HG03442 (cell line): ENCODE measurements at regions not wholly inside any gene's neighbourhood (a gene's known extent, or its start where the extent isn't known, plus 50 kb on each side); places are given as distances from the start of the nearest gene placed in this dataset.

Experiments
- ATAC-seq: cut with Tn5 transposase; IDR thresholded peaks from one replicate; pipeline ENCODE4 v1.9.1; 2021; ENCODE audit warnings: mild to moderate bottlenecking, moderate library complexity; ENCODE audit not compliant: unreplicated experiment

DNA sequence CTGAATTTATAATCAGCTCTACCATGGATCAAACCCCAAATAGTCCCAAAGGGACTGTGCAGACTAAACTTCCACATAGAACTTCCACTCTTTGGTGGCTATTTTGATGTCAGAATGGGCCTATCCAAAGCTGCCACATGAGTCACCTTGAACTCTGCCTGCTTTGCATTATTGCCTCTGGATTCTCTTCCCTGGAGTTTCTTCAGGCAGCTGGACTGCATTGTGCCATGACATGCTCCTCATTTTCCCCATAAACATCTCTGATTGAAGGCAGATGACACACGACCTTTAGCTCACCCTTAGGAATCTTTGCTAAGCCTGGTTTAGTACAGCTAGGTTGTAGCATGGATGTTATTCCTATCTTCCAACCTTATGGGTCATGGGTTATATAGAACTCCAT lies 251.7 kb downstream of the FZD1 start:
- no peak for ATAC-seq

DNA sequence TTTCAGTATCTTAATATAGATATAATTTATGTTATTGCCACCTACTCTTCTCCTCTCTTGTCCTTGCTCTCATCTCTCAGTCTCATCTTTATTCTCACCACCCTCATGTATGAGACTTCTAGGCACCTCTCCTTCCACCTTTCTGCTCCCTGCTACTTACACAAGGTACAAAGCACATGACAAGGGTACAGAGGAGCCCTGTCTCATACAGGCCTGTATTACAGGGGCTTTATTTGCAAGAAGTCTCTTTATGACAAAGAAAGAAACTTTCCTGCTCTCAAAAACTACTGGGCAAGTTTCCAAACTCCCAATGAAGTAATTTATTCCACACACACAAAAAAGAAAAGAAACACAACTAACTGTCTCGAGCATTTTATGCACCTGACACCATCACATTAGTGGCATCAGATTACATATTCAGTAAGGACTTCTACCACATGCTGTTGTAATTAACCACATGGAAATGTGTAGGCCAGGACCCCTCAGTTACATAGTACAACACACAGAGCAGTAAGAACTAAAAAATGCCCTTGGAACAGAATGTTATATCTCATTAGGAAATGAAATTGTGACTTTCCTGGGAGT lies 253.1 kb downstream of the FZD1 start:
- no peak for ATAC-seq

DNA sequence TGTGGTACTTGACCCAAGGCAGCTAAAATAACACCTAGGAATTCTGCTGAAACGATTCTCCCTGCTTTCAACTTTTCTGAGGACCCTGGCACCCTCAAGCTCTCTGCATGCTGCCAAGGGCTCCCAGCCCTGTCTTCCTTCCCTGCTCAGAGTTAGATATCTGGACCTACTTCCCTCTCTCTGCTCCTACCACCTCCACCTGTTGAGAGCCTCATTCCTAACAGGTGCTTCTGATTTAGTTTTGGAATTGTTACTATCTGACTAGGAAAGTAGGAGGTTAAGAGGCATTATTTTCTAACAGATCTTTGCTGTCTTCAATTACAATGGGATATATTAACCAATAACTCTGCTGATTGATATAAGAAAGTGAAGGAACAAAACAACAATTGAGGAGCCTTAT lies 253.8 kb downstream of the FZD1 start:
- no peak for ATAC-seq

DNA sequence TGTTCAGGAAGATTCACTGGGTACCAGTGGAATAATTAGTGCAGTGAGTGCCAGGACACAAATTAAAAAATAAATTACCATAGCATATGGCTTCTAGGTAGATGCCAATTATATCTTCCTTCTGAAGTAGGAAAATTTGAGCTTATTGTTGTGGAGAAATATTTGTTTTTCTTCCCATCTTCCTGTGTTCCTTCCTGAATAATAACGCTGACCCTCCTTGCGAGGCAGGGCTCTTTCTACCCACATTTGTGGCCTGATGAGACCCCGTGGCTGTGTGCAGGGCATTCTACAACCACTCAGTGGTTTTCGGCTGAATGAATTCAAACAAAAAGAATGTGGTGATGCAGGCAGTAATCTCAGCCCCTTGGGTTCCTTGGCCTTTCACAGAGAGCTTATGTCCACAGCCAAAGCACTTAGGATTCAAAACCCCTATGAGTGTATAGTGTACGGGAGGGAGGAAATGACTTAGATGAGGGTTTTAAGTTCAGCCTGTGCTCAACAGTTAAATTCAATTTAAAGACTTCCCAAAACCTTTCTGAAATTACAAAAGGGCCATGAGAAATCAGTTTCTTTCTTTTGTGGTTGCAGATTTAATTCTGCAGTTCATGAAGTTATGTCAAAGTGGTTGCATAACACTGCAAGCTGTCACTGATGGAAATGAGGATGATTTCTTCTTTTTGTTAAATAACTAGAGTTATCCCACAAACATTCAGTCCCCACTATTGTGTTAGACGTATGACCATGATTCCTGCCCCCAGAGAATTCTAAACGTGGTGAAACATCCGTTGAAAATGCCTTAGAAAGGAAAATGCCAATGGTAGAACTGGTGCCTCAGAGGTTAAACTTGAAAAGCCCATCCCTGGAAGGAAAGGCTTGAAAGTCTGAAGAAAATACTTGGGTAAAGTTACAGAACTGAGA lies 255.3 kb downstream of the FZD1 start:
- ATAC-seq: no peak

DNA sequence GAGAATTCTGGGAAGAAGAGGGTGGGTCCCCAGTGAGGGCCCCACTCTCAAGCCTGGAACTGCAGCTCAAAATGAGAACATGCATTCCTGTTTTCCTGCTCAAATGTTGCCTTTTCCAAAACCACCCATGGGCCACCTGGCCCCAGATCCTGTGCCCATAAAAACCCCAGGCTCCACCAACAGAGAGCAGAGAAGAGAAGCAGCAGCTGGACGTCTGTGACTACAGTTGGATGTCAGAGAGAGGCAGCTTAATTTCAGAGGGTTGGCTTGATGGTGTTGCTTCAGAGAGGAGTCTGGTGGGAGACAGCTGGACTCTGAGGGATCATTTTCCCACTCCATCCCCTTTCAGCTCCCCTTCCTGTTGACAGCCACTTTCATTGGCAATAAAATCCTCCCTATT lies 256.4 kb downstream of the FZD1 start:
- no peak for ATAC-seq

DNA sequence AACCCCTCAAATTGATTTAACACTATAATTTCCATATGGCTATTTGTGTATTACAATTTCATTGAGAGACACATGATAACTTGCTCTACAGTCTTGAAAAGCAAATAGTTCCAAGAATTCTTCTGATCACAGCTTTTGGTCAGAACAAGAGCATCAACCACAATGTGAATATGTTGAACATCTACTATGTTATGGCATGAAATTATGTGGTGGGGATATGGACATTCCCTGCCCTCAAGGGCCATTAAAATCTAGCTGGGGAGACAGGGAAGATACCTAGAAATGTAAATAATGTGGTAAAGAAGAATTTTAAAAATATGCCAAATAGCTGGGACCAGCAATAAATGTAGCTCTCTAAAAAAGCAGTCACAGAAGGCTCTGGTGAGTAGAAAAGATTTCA lies 262.2 kb downstream of the FZD1 start:
- no peak for ATAC-seq

DNA sequence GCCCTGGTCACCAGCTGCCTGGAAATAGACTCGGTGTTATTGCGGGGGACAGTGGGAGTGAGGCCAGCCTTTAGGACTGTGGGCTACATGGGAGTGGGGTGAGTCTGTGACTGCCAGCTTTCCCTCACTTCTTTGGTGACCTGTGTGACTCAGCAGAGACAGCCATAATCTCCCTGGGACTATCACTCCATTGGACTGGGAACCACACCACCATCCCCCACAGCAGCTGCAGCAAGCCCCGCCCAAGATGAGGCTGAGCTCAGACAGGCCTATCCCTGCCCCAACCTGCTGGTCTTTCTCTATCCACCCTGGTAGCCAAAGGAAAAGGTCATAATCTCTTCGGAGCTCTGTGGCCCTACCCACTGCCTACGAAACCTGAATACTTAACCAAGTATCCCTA lies 263.2 kb downstream of the FZD1 start:
- ATAC-seq: no peak

DNA sequence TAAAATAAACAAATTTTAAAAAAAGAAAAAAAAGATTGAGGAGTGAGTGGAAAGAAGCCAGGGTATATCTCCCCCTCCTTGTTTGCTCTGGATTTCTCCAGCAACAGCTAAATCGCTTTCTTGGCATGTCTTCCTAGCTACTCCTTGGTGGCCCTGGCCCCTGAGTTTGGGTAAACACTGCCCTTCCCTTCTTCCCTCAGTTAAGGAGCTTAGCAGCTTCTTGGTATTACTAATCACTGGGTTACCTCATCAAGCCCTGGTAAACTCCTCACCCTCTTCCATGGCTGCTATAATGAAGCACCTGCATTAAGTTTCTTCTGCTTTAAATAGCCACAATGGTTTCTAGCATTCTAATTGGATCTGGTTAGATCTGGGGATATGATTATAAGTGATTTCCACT lies 269.8 kb downstream of the FZD1 start:
- ATAC-seq: no peak

DNA sequence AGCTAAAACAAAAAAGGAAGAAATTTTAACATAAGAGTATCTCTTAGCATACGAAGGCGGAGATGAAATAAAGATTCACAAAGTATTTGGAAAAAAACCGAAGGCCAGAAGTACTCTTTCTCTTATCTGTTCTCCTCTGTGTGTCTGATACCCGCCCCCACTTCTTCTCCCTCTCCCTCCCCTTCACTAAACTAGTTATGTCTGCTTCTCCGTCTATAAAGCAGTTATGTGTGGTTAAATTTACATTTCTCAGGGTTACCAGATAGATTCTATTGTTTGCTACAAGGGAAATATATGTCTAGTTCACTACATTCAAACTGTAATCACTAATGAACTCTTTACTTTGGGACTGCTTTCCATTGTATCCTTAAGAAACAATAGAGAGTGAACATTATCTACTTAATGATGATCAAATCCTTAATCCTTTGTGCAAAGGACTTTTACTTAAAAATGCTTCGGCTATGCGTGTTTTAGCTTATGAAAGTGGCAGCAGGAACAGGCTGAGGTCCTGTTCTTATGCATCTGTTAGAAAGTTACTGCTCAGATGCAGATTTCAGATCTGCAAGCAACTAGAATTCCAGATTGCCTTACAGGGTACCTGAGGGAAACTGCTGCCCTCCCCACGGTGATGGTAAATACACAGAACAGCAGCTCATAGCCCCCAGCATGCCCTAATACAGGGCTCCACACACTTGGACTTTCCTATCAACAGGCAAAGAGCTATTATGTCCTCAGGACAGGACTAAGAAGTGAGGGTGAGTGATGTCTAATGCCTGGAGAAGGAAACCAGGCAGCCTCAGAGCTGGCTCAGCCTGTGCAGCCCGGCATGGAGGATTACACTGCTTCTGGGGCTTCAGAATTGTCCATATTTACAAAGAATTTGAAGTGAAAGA lies 273.3 kb downstream of the FZD1 start:
- ATAC-seq: no peak

DNA sequence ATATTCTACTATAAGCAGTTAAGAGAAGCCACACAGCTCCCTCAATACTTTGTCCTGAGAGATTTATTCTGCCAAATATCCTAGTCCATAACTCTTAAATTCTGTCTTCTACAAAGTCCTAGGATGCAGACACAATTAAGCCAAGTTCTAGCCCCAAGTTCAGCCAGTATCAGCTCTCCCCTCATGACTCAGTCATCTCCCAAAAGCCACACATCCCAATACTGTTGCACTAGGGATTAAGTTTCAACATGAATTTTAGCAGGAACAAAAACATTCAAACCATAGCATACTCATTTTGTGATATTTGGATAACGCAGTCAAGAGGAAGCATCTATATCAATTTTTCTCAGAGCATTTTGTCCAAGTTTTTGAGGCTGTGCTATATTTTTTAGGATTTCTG lies 277.4 kb downstream of the FZD1 start:
- no peak for ATAC-seq

DNA sequence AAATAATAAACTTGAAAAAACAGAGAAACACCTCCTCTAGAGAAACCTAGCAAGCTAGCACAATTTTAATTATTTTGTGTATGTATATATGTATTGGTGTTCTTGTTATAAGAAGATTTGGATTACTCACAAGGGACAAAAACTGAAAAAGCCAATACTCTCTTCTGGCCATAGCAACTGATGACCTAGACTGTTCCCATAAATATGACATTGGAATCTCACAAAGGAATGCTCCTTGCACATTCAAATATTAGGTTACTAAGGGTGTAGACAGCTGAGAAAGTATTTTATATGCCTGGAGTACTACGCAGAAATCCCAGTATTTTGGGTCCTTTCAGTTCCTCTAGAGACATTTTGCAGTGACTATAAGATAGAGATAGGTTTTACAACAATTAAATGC lies 279.4 kb downstream of the FZD1 start:
- no peak for ATAC-seq

DNA sequence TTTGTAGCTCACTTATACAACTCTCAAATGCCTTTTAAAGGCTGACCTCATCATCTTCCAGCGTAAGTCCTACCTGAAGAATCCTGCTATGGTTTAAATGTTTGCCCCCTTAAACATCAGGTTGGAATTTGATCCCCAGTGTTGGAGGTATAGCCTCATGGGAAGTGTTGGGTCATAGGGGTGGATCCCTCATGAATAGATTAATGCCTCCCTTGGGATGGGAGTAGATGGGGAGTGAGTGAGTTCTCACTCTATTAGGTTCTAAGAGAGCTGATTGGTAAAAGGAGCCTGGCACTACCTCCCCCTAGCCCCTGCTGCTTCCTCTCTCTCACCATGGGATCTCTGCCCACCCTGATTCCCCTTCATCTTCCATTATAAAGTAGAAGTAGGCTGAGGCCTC lies 285.6 kb downstream of the FZD1 start:
- no peak for ATAC-seq

DNA sequence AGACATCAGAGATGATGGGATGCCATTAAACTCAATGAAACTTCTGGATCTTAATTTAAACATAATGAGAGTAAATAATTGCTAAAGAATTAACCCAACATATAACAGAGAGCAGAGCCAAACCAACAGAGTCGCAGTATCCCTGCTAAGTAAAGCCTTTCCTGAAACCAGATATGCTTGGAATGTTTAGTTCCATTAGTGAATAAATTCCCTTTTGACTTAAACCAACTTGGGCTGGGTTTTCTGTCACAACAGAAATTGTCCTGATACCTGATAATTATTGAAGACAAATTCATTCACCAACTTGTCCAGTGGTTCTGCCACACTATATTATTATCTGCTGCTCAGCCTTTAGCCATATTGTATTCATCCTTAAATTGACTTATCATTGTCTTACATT lies 286.7 kb downstream of the FZD1 start:
- ATAC-seq: no peak

DNA sequence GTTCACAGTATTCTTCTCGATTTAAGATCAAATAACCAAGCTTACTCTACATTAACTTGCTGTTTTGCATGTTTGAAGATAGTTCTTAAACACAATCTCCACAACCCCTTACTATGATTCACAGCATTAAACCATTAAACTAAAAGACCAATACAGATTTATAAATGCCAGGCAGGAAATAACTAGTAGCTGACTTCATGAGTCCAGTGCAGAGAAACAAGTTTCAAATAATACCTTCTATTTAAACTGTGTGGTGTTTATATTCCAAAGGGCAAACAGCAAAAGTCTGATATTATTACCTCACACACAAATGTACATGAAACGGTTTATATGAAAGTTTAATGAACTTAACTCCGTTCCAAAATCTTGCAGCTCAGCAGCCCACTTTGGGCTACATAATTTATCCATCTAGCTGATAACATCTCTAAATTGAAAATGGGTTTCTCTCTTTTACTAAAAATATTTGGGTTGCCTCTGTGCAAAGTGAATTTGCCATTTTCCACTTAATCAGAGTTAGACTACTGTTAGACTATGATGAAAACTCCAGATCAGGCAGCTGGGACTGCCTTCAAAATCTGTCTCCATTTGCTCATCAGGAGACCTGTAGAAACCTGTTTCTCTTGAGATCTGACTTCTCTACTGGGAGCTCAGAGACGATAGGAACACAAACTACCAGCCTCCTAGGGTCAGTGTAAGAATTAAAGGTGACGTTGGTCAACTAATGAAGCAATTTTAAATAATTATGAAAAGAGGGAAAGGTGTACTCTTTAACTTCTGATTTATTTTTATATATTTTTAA lies 287.3 kb downstream of the FZD1 start:
- ATAC-seq: no peak

DNA sequence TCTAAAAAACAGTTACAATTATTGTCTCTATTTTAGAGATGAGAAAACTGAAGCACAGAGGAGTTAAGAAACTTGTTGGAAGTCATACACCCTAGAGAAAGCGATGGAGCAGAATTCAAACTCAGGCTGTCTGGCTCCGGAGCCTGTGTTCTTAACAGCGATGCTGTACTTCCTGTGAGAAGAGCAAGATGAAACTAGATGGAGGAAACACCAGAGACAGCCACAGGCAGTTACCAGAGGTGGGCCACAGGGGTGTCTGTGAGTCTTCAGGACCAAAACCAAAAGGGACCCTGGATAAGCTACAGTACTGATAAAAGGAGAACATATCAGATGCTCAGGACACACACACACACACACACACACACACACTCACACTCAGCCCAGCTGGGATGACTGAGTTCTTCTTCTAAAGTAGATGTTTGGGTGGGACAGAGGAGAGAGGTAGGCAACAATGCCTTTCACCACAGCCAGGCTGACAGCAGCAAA lies 289.2 kb downstream of the FZD1 start:
- no peak for ATAC-seq

DNA sequence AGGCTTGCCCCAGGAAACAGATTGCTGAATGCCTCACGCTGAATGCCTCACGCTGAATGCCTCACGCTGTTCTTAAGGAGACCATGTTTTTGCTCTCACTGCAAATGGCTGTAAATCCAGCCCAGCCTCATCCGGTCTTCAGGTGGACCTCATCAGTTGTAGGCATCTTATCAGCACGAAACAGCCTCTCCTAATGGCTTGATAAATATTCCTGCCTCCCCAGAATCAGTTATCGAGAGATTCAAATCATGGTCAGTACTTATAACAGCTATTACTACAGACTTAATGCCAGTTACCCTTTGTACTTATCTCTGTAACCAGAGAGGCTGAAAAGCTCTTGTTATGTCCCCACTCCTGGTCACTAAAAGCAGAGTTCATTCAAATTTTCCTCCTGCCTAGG lies 290.6 kb downstream of the FZD1 start:
- ATAC-seq: no peak

DNA sequence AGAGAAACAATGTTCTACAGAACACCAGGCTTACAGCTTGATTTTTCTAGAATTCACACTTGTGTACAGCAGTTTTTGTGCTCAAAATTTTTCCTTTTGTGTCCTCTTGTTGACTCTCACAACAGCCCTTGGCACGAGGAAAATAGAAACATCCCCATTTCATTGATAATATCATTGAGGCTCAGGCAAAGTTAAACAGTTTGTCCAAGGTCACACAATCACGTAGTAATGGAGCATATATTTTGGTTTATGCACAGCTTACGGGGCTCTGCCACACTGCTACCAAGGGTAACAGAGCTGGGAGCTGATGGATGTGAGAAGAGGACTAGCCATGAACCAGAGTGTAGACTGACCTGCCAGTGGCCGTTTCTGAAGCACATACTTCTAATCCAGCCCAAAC lies 292.0 kb downstream of the FZD1 start:
- ATAC-seq: no peak

DNA sequence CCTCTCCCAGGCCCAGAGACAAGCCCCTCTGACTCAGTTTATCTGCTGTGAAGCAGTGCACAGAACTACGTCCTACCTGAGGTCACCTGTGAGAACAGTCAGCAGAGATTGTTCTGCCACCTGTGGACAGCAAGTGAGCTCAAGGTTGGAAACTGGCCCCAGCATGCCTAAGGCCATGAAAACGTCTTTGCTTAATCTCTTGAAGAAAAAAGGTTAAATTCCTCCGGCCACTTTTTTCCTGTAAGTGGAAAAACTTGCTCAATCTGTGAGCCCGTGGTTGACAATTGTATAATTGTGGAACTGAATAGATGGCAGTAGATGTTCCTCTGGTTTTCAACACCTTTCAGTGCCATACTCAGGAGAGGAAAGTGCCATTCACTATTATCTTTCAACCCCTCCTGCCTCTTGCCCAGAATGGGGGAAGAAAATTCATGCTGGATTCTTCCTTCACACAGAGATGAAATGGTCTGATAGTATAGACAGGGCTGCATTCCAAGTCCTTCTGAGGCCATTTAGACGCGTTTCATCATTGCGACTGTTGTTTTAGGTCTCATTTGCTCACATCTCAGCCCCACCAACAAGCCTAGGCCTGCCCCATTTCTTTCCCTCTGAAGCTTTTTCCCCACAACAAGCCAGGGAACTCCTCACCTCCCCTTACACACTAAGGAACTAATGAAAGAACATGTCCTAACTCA lies 292.9 kb downstream of the FZD1 start:
- ATAC-seq: no peak

DNA sequence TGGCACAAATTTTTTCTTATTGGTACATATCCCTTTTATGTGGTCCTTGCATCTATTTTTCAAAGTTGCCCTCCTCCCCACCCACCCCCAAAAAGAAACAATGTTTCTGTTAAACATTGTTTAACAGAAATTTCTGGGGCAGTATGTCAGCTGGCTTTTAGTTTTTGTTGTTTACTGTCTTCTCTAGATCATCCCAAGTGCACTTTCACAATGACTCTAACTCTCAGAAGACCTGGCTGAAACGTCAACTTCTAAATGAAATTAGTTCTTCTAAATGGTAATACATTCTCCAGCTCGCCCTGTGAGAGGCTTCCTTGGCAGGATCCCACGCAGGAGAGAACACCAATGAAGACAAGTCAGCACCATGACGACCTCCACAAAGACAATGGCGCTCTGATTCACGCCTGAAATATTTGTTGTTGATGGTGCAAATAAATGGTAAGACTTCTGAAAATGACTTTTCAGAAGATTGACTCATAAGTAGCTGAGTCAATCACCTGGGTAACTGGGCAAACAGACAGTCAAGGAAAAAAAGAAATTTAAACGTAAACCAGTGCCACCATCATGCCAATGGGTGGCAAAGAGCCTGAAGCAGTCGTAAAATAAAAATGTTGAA lies 293.7 kb downstream of the FZD1 start:
- ATAC-seq: peak; percentile 88

DNA sequence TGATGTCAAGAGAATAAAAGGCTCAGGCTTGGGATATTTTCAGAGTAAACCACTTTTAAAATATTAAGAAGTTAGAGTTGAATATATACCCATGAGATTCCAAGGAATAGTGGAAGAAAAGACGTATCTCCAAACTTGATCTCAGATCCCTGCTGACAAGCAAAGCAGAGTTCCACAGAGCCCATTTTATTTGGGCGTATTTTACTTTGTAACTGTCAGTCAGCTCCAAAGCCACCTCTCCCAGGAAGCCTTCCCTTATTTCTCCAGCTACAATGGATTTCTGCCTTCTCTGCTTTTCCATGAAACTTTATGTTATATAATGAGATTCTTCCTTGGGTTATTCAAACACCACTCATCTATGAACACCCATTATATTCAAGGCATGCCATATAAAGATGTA lies 295.7 kb downstream of the FZD1 start:
- no peak for ATAC-seq
